CD4-positive, alpha-beta T cell treated with Interleukin-21 for 1 hour (primary cell): ENCODE measurements at regions not wholly inside any gene's neighbourhood (a gene's known extent, or its start where the extent isn't known, plus 50 kb on each side); places are given as distances from the start of the nearest gene placed in this dataset.

Experiments
- DNase-seq: peaks from one replicate; pipeline ENCODE4 v3.0.0-alpha.2; 2020

- DNase-seq, result no peak
Measured at GRCh38 chr3:46089237-46090011, 62.1 kb upstream of the XCR1 start.

GRCh38 chr3:46087871-46088270, 60.6 kb upstream of the XCR1 start:
- no peak for DNase-seq

GRCh38 chr3:46086986-46087385, 59.7 kb upstream of the XCR1 start:
- no peak for DNase-seq

DNA sequence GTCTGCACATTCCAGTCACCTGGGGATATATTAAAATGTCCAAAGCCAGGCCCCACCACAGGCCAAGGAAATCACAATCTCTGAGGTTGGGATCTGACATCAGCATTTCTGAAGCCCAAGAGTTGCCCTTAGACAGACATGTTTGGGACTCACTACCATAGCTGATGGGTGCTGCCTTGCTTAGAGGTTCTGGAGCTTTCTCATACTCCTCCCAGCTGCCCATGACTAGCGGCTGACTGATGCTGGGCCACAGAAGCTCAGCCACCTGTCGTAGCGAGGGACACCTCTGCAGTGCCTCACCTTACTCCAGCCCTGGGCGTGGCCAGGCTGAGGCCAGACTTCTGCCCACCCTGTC, 58.8 kb upstream of the XCR1 start:
- DNase-seq, result no peak

- no peak for DNase-seq
Measured at GRCh38 chr3:46085421-46086082, 58.3 kb upstream of the XCR1 start.

DNA sequence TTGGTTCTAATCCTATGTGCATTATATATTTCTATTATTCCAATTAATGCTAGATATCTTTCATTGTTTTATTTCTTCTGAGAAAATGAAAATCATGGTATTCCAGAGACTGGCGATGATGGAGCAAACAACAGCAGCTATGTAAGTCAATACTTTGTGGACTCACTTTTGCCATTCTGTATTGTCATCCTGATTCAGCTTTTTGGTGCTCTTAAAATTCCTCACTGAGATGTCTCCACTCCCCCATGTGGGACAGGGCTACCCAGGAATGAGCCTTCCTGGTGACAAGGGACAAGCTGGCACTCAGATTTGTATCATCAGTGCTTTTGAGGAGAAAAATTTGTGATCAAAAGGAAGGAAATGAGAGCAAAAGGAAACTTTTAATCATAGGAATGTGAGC, 56.7 kb upstream of the XCR1 start:
- no peak for DNase-seq

GRCh38 chr3:46082849-46083248, 55.6 kb upstream of the XCR1 start:
- DNase-seq, result no peak

DNA sequence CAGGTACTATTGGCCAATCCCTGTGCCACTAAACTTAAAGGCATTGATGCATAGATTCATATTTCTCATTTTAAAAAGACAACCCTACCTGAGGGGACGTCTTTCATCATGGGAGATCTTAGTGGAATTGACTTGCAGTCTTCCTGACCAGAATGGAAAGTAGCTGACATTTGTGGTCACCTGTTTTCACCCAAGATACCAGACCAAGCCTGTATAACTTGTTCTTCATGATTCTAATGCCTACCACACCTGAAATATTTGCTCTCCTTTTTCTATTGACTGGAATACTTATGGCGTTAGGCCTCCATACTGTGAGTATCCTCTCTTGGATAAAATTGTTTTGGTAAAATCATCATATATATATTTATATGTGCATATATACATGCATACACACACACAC, 54.7 kb upstream of the XCR1 start:
- no peak for DNase-seq

DNA sequence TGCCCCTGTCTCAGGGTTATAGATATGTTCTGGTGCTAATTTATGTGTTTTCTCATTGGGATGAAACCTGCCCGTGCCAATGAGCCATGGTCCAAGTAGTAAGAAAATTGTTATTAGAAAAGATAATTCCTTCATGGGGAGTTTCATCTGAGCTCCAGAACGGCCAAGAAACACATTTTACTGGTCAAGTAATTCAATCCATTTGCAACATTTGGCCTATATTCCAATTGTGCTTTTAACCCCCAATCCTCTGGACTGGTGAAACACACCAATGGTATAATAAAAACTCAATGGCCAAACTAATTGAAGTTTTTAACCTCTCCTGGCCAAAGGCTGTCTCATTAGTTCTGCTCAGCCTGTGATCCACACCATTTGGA, 53.7 kb upstream of the XCR1 start:
- DNase-seq, result no peak

DNA sequence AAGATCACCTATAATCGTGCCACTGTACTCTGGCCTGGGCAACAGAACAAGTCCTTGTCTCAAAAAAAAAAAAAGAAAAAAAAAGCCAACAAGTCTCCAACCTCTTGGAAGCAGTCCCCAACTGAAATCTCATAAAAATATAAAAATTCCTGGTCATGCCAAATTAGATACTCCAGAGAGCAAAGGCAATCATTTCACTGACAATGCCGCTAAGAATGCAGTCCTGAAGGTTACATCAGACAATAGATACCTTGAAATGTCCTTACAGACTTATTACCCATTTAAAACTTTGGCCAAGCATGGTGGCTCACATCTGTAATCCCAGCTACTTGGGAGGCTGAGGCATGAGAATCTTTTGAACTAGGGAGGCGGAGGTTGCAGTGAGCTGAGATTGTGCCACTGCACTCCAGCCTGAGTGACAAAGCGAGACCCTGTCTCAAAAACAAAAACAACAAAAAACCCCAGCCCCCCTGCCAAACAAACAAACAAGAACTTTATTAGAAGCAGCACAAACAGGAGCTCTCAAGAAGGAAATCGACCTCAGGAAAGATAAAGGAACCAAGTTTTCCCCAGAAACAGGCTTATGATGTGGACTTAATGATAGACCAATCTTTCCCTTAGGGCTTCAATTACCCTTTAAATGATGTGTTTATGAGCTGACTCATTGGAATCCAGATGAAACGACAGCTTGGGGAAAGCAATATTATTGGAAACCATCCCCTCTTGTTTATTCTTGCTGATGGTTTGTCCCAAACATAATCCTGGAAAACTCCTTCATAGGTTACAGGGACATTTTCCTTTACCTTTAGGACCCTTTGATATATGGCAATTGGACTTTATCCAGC, 53.1 kb upstream of the XCR1 start:
- DNase-seq, result no peak

DNA sequence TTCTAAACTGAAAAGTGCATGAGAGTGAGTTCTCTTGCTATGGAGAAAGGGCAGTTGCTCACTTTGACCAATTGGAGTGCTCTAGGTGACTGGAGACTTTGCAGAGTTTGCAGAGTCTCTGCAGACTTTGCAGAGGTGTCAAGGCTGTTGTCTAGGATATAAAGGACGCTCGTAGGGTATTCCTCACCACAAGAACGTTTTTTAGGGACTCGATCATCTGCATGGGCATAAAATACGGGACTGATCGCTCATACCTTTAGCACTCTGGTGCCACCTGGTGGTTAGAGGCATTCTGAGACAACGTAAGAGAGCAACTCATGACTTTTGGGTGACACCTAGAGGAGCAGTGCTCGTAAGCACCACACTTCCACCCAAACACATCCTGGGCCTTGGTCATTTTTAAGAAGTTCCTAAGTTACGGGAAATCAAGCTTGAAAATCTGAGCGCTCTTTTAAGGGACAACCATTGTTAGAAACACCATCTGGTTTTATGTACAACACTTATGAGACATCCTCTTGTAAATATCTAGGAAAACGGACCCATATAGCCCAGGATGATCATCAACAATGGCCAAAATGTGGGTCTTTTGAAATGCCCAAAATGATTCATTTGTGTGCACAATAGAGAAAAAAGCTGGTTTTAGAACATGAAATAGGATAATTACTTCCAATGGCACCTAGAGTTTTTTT, 51.6 kb upstream of the XCR1 start:
- DNase-seq, result peak; percentile 91
